Heart left ventricle (tissue), 13 donors: ENCODE measurements at regions not wholly inside any gene's neighbourhood (a gene's known extent, or its start where the extent isn't known, plus 50 kb on each side); places are given as distances from the start of the nearest gene placed in this dataset.

Experiments
- POLR2A ChIP-seq, 2 donors: fragments of 450-650 bp; IDR thresholded peaks; one replicate each; pipeline ENCODE4 v1.6.1; 2017; ENCODE audit warnings: antibody characterized with exemption in 2 of 2, mild to moderate bottlenecking in 2 of 2, moderate library complexity in 2 of 2
- TF ChIP-seq, protein P1 (sequence below), 12 donors: fragments of 200-600 bp; sonication (generic) in 4 of 12; IDR thresholded peaks; one replicate each; pipeline versions ENCODE4 v1.5.0 to v1.8.0; 2018 to 2022; ENCODE audit warnings: antibody characterized with exemption in 12 of 12, mild to moderate bottlenecking in 5 of 12
- donor health status: ischemic (EF 13 %, LVEDD 7.1; RV severe dilation, severe dysfunction).
- donor health status: DM: no; HTN: yes; CAD: no.
- donor health status: DM: no; HTN: no; CAD: no.
- donor health status: ischemic (EF 25% LVEDD 6.9; RV normal size, moderate dysfunction).
- donor health status: ischemic (EF 25% LVEDD 5.7; RV mildly dilated, moderate dysfunction).
- donor health status: ischemic (EF 35%, LVEDD 5.7; RV mildly dilated, moderate dysfunction).
- donor health status: nonischemic (EF 11% LVEDD 7.7; RV severe dilation, severe dysfunction).
- donor health status: DM: yes; HTN: yes; CAD: no.
- donor health status: PGD.
- donor health status: ischemic (EF 29% LVEDD 5.4; RV normal size, mild dysfunction).
- donor health status: nonischemic (EF 23%, LVEDD 6.1; RV moderate dilation, normal function).

DNA sequence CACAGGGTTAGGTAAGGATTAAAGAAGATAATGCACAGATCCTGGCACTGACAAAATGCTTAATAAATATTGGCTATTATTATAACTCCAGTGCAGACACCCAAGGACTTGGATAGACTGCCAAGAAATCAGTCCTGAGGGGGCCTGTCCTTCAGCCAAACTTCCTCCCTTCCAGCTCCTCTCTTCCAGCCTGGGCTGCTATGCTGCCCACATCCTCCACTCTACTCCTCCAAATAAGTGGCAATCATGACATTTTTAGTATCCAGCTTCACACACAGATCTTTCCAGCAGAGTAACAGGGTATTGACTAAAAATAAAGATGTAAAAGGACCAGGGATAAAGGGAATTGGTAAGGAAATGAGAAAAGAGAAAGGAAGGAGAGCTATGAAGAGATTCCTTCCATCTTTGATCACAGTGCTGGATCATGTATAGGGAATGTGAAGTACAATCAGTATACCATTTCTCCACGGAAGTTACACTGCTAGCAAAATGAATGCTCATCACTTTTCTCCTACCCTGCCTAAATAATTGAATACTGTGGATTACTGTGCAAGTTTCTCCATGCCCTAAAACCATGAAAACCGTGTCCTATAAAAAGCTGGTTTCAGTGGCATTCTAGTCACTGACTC lies 136.0 kb upstream of the OSMR start:
- TF ChIP-seq, protein P1, sequence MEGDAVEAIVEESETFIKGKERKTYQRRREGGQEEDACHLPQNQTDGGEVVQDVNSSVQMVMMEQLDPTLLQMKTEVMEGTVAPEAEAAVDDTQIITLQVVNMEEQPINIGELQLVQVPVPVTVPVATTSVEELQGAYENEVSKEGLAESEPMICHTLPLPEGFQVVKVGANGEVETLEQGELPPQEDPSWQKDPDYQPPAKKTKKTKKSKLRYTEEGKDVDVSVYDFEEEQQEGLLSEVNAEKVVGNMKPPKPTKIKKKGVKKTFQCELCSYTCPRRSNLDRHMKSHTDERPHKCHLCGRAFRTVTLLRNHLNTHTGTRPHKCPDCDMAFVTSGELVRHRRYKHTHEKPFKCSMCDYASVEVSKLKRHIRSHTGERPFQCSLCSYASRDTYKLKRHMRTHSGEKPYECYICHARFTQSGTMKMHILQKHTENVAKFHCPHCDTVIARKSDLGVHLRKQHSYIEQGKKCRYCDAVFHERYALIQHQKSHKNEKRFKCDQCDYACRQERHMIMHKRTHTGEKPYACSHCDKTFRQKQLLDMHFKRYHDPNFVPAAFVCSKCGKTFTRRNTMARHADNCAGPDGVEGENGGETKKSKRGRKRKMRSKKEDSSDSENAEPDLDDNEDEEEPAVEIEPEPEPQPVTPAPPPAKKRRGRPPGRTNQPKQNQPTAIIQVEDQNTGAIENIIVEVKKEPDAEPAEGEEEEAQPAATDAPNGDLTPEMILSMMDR (IDR thresholded peaks at IDR 0.05) = no peak
- no peak for TF ChIP-seq POLR2A (IDR thresholded peaks at IDR 0.05)
